Body of pancreas (tissue), 4 donors: ENCODE measurements at regions not wholly inside any gene's neighbourhood (a gene's known extent, or its start where the extent isn't known, plus 50 kb on each side); places are given as distances from the start of the nearest gene placed in this dataset.

Experiments
- CTCF ChIP-seq, 7 experiments: fragments of 450-650 bp in 4 of 7; fragments of 200-600 bp in 3 of 7; sonication (generic) in 3 of 7; IDR thresholded peaks; one replicate each; pipeline ENCODE4 v1.5.1; 2016 to 2019; ENCODE audit warnings: antibody characterized with exemption in 7 of 7
- POLR2A ChIP-seq, 3 donors: fragments of 450-650 bp; IDR thresholded peaks; one replicate each; pipeline ENCODE4 v1.6.1; 2016; ENCODE audit warnings: antibody characterized with exemption in 3 of 3, mild to moderate bottlenecking in 2 of 3

DNA sequence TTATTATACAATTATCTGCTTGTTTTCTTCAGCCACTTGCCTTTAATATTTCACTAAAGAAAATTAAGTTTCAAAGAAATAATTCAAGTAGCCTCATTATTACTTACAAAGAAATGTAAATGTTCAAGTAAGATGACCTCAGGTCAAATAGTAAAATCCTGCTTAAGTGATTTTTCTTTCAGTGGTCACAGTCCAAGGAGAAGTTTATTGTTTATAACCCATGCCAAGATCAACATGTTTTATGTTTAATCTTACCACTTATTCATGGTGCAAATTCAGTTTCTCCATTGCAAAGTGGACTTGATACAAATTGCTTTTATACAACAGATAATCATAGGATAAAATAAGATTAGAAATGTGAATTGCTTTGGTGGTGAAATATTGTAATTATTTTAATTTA lies 370.2 kb upstream of the FLRT2 start:
- TF ChIP-seq CTCF (IDR thresholded peaks at IDR 0.05) (no peak), POLR2A (IDR thresholded peaks at IDR 0.05) (no peak)
